ENCODE measurements at regions not wholly inside any gene's neighbourhood (a gene's known extent, or its start where the extent isn't known, plus 50 kb on each side); places are given as distances from the start of the nearest gene placed in this dataset.

DNA sequence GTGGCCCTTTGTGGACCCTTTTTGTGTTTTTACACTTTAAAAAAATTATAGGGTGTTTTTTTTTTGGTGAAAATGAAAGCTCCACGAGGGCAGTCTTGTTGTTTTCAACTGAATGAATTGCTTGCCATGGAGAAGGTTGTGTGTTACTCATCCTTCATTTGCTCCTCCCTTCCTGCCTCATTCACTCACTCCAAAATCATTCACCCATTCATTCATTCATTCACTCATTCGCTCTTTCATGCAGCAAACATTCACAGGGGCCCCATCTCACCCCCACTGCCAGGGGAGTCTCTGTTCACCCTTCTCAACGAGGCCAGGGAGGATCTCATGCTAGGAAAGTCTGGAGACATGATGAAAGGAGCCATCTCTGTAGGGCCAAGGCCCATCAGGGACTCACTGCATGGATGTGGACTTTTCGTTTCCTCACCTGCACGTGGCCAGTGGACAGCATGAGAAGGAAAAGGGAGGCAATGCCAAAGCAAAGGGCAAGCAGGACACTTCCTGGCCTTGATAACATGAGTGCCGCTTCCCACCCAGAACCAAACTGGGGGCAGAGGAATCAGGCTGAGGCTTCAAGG lies 62.8 kb upstream of the COL13A1 start:
- ChIA-PET CTCF (no interaction called here), POLR2A (ENCODE audit: unreplicated experiment) (no interaction called here)
- TF ChIP-seq, protein P1, sequence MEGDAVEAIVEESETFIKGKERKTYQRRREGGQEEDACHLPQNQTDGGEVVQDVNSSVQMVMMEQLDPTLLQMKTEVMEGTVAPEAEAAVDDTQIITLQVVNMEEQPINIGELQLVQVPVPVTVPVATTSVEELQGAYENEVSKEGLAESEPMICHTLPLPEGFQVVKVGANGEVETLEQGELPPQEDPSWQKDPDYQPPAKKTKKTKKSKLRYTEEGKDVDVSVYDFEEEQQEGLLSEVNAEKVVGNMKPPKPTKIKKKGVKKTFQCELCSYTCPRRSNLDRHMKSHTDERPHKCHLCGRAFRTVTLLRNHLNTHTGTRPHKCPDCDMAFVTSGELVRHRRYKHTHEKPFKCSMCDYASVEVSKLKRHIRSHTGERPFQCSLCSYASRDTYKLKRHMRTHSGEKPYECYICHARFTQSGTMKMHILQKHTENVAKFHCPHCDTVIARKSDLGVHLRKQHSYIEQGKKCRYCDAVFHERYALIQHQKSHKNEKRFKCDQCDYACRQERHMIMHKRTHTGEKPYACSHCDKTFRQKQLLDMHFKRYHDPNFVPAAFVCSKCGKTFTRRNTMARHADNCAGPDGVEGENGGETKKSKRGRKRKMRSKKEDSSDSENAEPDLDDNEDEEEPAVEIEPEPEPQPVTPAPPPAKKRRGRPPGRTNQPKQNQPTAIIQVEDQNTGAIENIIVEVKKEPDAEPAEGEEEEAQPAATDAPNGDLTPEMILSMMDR (conservative IDR thresholded peaks at IDR 0.05), result no peak
- TF ChIP-seq EZH2 (IDR thresholded peaks at IDR 0.05; ENCODE audit: low read depth), result no peak
- Histone ChIP-seq H3K4me2 (no peak overlapping the region), H3K27me3 (ENCODE audit: insufficient read depth, low read depth) (peaks cover 22% of the 10 kb centered on the region; the same call in 1 of the 2 replicates), H3K79me2 (ENCODE audit: low read depth) (no peaks in the 10 kb centered on the region), H3K27ac (no peak overlapping the region), H4K20me1 (ENCODE audit: insufficient read depth) (no peaks in the 10 kb centered on the region), H3K36me3 (ENCODE audit: low read depth) (no peaks in the 10 kb centered on the region), H3K9me3 (ENCODE audit: insufficient read depth, low read depth) (no peaks in the 10 kb centered on the region), H3K9me2 (ENCODE audit: insufficient read depth) (no peaks in the 10 kb centered on the region), H2AFZ (no peak overlapping the region), H3K4me3 (no peak overlapping the region), H3K4me1 (replicated peaks; ENCODE audit: insufficient read depth) (no peaks in the 10 kb centered on the region), H3F3A (ENCODE audit: insufficient read depth, low read depth) (no peaks in the 10 kb centered on the region)
- intact Hi-C loops (cut with micrococcal nuclease; ENCODE audit: unreplicated experiment), result no loop called here
- no TSS peak for BruUV-seq (replicated peaks)
- no peak for DNase-seq

DNA sequence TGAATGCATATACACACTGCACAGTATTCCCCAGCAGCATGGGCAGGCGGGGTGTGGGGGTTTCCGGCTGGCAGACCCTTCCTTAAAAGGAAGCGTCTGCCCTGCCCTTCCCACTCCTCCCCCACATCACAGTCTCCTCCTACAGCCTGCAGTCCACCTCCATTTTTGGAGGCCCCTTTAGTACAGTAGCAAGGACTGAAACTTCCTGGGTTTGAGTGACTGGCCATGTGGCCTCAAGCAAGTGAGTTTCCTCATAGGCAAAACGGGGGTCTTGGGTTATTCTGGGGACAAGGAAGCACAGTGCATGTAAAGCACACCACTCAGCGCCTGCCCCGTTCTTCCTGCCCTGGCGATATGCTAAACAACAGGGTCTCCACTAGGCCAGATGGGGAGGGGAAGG lies 62.1 kb upstream of the COL13A1 start:
- DNase-seq, result no peak
- ChIA-PET POLR2A (ENCODE audit: unreplicated experiment) (no interaction called here), CTCF (no interaction called here)
- Histone ChIP-seq H3K27ac (no peak overlapping the region), H3K27me3 (ENCODE audit: insufficient read depth, low read depth) (peaks cover 29% of the 10 kb centered on the region; the same call in 1 of the 2 replicates), H3K9me3 (ENCODE audit: insufficient read depth, low read depth) (no peaks in the 10 kb centered on the region), H3K4me3 (no peak overlapping the region), H4K20me1 (ENCODE audit: insufficient read depth) (no peaks in the 10 kb centered on the region), H3K9me2 (ENCODE audit: insufficient read depth) (no peaks in the 10 kb centered on the region), H3K36me3 (ENCODE audit: low read depth) (no peaks in the 10 kb centered on the region), H3K79me2 (ENCODE audit: low read depth) (no peaks in the 10 kb centered on the region), H2AFZ (no peak overlapping the region), H3K4me1 (replicated peaks; ENCODE audit: insufficient read depth) (no peaks in the 10 kb centered on the region), H3K4me2 (no peak overlapping the region), H3F3A (ENCODE audit: insufficient read depth, low read depth) (no peaks in the 10 kb centered on the region)
- TF ChIP-seq, protein P1 (conservative IDR thresholded peaks at IDR 0.05), result no peak
- TF ChIP-seq EZH2 (IDR thresholded peaks at IDR 0.05; ENCODE audit: low read depth), result no peak
- intact Hi-C loops (cut with micrococcal nuclease; ENCODE audit: unreplicated experiment), result no loop called here
- no TSS peak for BruUV-seq (replicated peaks)

DNA sequence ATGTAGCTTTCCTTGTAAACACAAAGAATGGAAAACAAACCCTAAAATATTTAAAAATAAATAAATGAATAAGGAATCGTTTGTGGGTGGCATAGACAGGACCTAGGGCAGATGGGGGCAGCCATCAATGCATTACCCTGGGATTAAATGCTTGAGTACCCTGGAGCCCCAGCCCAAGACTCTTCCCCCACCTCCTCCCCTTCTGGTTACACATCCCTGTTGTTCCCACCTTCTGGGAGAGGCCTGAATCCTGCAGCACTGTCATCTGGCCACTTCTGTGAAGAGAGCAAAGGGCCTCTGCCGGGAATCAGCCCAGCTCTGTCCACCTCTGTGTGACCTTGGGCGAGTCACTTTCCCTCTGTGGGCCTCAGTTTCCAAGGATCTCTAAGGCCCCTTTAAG lies 61.6 kb upstream of the COL13A1 start:
- no peak overlapping the region for H3K27ac ChIP-seq
- no peaks in the 10 kb centered on the region for H3K4me1 ChIP-seq (replicated peaks; ENCODE audit: insufficient read depth)
- H3K4me3 ChIP-seq, result no peak overlapping the region
- POLR2A ChIA-PET (ENCODE audit: unreplicated experiment), result no interaction called here
- H2AFZ ChIP-seq, result no peak overlapping the region
- H3K9me3 ChIP-seq (ENCODE audit: insufficient read depth, low read depth), result no peaks in the 10 kb centered on the region
- H3K36me3 ChIP-seq (ENCODE audit: low read depth), result no peaks in the 10 kb centered on the region
- no peaks in the 10 kb centered on the region for H4K20me1 ChIP-seq (ENCODE audit: insufficient read depth)
- no peaks in the 10 kb centered on the region for H3F3A ChIP-seq (ENCODE audit: insufficient read depth, low read depth)
- CTCF ChIA-PET, result no interaction called here
- no TSS peak for BruUV-seq (replicated peaks)
- DNase-seq, result no peak
- H3K4me2 ChIP-seq, result no peak overlapping the region
- no peaks in the 10 kb centered on the region for H3K9me2 ChIP-seq (ENCODE audit: insufficient read depth)
- intact Hi-C loops (cut with micrococcal nuclease; ENCODE audit: unreplicated experiment), result no loop called here
- peaks cover 31% of the 10 kb centered on the region; the same call in 1 of the 2 replicates for H3K27me3 ChIP-seq (ENCODE audit: insufficient read depth, low read depth)
- no peak for TF ChIP-seq EZH2 (IDR thresholded peaks at IDR 0.05; ENCODE audit: low read depth)
- TF ChIP-seq, protein P1 (conservative IDR thresholded peaks at IDR 0.05), result no peak
- H3K79me2 ChIP-seq (ENCODE audit: low read depth), result no peaks in the 10 kb centered on the region

All from PC-9 (cell line).